SK-N-SH (cell line): ENCODE measurements at regions not wholly inside any gene's neighbourhood (a gene's known extent, or its start where the extent isn't known, plus 50 kb on each side); places are given as distances from the start of the nearest gene placed in this dataset.

Experiments used
- CTCF ChIA-PET: fragments of 300-600, 350-600 bp; formaldehyde crosslinking; extraction: SDS; loops from one replicate; lab custom pipeline; 2021; lab: Yijun Ruan, JAX
- POLR2A ChIA-PET: fragments of 350-600 bp; sonication (Branson Sonifier 250); formaldehyde crosslinking; extraction: SDS; loops from one replicate; lab custom pipeline; 2020; ENCODE audit warnings: antibody characterized with exemption, inconsistent platforms; lab: Yijun Ruan, JAX
- DNase-seq: peaks from one replicate; pipeline ENCODE4 v3.0.0; 2012
- H2AFZ ChIP-seq: fragments of 200-600 bp; sonication (generic); 2 replicates; pipeline ENCODE4 v1.8.1; 2016; ENCODE audit warnings: antibody characterized with exemption, mild to moderate bottlenecking, low read depth
- H3F3A ChIP-seq: fragments of 200-600 bp; sonication (generic); replicated peaks from 2 replicates; pipeline ENCODE3; 2016; ENCODE audit warnings: antibody characterized with exemption, mild to moderate bottlenecking; ENCODE audit not compliant: insufficient read depth
- H3K27ac ChIP-seq, 2 experiments: fragments of 200-500 bp in 1 of 2; fragments of 200-600 bp in 1 of 2; sonication (Bioruptor generic) in 1 of 2; sonication (generic), shearing (Covaris generic) in 1 of 2; 2 replicates each; pipeline versions ENCODE4 v1.5.1 to v1.6.1; 2014 to 2016; ENCODE audit warnings: low read depth in 2 of 2, inconsistent platforms in 1 of 2, low read length in 1 of 2, mild to moderate bottlenecking in 1 of 2, mixed read lengths in 1 of 2
- H3K27me3 ChIP-seq: fragments of 200-600 bp; sonication (generic), shearing (Covaris generic); 2 replicates; pipeline ENCODE4 v1.6.1; 2016; ENCODE audit warnings: mixed run types; ENCODE audit not compliant: insufficient read depth
- H3K36me3 ChIP-seq, 2 experiments: fragments of 200-500 bp in 1 of 2; fragments of 200-600 bp in 1 of 2; sonication (Bioruptor generic) in 1 of 2; sonication (generic) in 1 of 2; replicated peaks in 1 of 2; 2 replicates each; pipeline versions ENCODE3 to v1.5.1; 2014 to 2016; ENCODE audit warnings: low read length in 1 of 2, mild to moderate bottlenecking in 1 of 2; ENCODE audit not compliant: insufficient read depth in 2 of 2, control insufficient read depth in 1 of 2
- H3K4me1 ChIP-seq, 2 experiments: fragments of 200-500 bp in 1 of 2; fragments of 200-600 bp in 1 of 2; sonication (Bioruptor generic) in 1 of 2; sonication (generic), shearing (Covaris generic) in 1 of 2; 2 replicates each; pipeline versions ENCODE4 v1.5.1 to v1.6.1; 2014 to 2016; ENCODE audit warnings: low read depth in 1 of 2, low read length in 1 of 2, mixed run types in 1 of 2; ENCODE audit not compliant: insufficient read depth in 2 of 2, control insufficient read depth in 1 of 2
- H3K4me2 ChIP-seq: fragments of 200-600 bp; sonication (generic), shearing (Covaris generic); 2 replicates; pipeline ENCODE4 v1.6.1; 2017; ENCODE audit warnings: mixed run types
- H3K4me3 ChIP-seq, 2 experiments: fragments of 200-500 bp in 1 of 2; fragments of 200-600 bp in 1 of 2; sonication (Bioruptor generic) in 1 of 2; sonication (generic), shearing (Covaris generic) in 1 of 2; 2 replicates each; pipeline versions ENCODE4 v1.5.1 to v1.8.1; 2014 to 2016; ENCODE audit warnings: low read depth in 2 of 2, inconsistent platforms in 1 of 2, low read length in 1 of 2, mild to moderate bottlenecking in 1 of 2, mixed read lengths in 1 of 2, moderate library complexity in 1 of 2
- H3K79me2 ChIP-seq: fragments of 200-600 bp; sonication (generic); 2 replicates; pipeline ENCODE4 v1.8.1; 2017; ENCODE audit warnings: mild to moderate bottlenecking; ENCODE audit not compliant: insufficient read depth
- H3K9ac ChIP-seq: fragments of 200-600 bp; sonication (generic); 2 replicates; pipeline ENCODE4 v1.6.1; 2017; ENCODE audit warnings: mixed run types
- H3K9me2 ChIP-seq: fragments of 200-600 bp; sonication (generic); 2 replicates; pipeline ENCODE4 v1.6.1; 2017; ENCODE audit warnings: mixed run types
- H3K9me3 ChIP-seq: fragments of 200-600 bp; sonication (generic); 2 replicates; pipeline ENCODE4 v1.6.1; 2017; ENCODE audit warnings: mixed run types, mild to moderate bottlenecking, moderate library complexity
- H4K20me1 ChIP-seq: fragments of 200-600 bp; sonication (generic); 2 replicates; pipeline ENCODE4 v1.6.1; 2017; ENCODE audit warnings: mild to moderate bottlenecking, mixed run types; ENCODE audit not compliant: insufficient read depth
- ELF1 ChIP-seq: IDR thresholded peaks from 2 replicates; pipeline ENCODE4 v1.4.0; 2012
- EZH2phosphoT487 ChIP-seq: fragments of 200-600 bp; sonication (generic); IDR thresholded peaks from 2 replicates; pipeline ENCODE4 v1.6.1; 2017; ENCODE audit warnings: low read depth, mixed run types, mild to moderate bottlenecking, antibody characterized with exemption, moderate library complexity, borderline replicate concordance
- FOSL2 ChIP-seq: IDR thresholded peaks from 2 replicates; pipeline ENCODE4 v1.4.0; 2012; ENCODE audit warnings: low read depth, mild to moderate bottlenecking, moderate library complexity, borderline replicate concordance
- FOXJ3 ChIP-seq: sonication (generic); formaldehyde crosslinking; IDR thresholded peaks from 2 replicates; pipeline ENCODE4 v1.5.1; 2020; ENCODE audit warnings: mild to moderate bottlenecking, missing genetic modification reagents
- FOXM1 ChIP-seq: IDR thresholded peaks from 2 replicates; pipeline ENCODE4 v1.4.0; 2012; ENCODE audit warnings: low read depth, mild to moderate bottlenecking
- GABPA ChIP-seq: IDR thresholded peaks from 2 replicates; pipeline ENCODE4 v1.4.0; 2012; ENCODE audit warnings: low read depth, mild to moderate bottlenecking
- GATA2 ChIP-seq: sonication (generic); formaldehyde crosslinking; IDR thresholded peaks from 2 replicates; pipeline ENCODE4 v1.5.0; 2020; ENCODE audit warnings: mild to moderate bottlenecking, missing genetic modification reagents
- MEF2A ChIP-seq: IDR thresholded peaks from 2 replicates; pipeline ENCODE4 v1.4.0; 2012; ENCODE audit warnings: low read depth, borderline replicate concordance
- MXI1 ChIP-seq: IDR thresholded peaks from 2 replicates; pipeline ENCODE4 v1.6.1; 2012; ENCODE audit warnings: mild to moderate bottlenecking, low read depth, low read length, improper control_type of control experiment
- NFIC ChIP-seq: IDR thresholded peaks from 2 replicates; pipeline ENCODE4 v1.4.0; 2012; ENCODE audit warnings: borderline replicate concordance
- NRF1 ChIP-seq: IDR thresholded peaks from 2 replicates; pipeline ENCODE4 v1.6.1; 2012; ENCODE audit warnings: low read depth, mild to moderate bottlenecking, low read length
- POLR2AphosphoS5 ChIP-seq: IDR thresholded peaks from 2 replicates; pipeline ENCODE4 v1.6.1; 2012; ENCODE audit warnings: low read depth, low read length
- RAD21 ChIP-seq: IDR thresholded peaks from 2 replicates; pipeline ENCODE4 v1.6.1; 2012; ENCODE audit warnings: mild to moderate bottlenecking, low read length
- RCOR1 ChIP-seq: fragments of 150-350 bp; IDR thresholded peaks from 2 replicates; pipeline ENCODE4 v1.6.1; 2017; ENCODE audit warnings: antibody characterized with exemption, low read length
- RFX5 ChIP-seq: IDR thresholded peaks from 2 replicates; pipeline ENCODE4 v1.6.1; 2012; ENCODE audit warnings: mild to moderate bottlenecking, improper control_type of control experiment, low read length
- RXRA ChIP-seq: IDR thresholded peaks from 2 replicates; pipeline ENCODE4 v1.4.0; 2012; ENCODE audit warnings: low read depth, mild to moderate bottlenecking, borderline replicate concordance
- SIN3A ChIP-seq: IDR thresholded peaks from 2 replicates; pipeline ENCODE4 v1.6.1; 2012; ENCODE audit warnings: low read depth, mild to moderate bottlenecking, low read length, moderate library complexity, borderline replicate concordance
- SMC3 ChIP-seq: IDR thresholded peaks from 2 replicates; pipeline ENCODE4 v1.6.1; 2012; ENCODE audit warnings: low read depth, low read length, improper control_type of control experiment
- TAF1 ChIP-seq: IDR thresholded peaks from 2 replicates; pipeline ENCODE4 v1.6.1; 2012; ENCODE audit warnings: low read depth, mild to moderate bottlenecking, low read length, moderate library complexity, borderline replicate concordance
- TCF12 ChIP-seq: IDR thresholded peaks from 2 replicates; pipeline ENCODE4 v1.4.0; 2012
- TEAD4 ChIP-seq: IDR thresholded peaks from 2 replicates; pipeline ENCODE4 v1.4.0; 2012; ENCODE audit warnings: mild to moderate bottlenecking, borderline replicate concordance; ENCODE audit not compliant: insufficient read depth
- YY1 ChIP-seq: IDR thresholded peaks from 2 replicates; pipeline ENCODE4 v1.4.0; 2012; ENCODE audit warnings: low read depth, mild to moderate bottlenecking
- WGBS: methylation state at CpG from one replicate; pipeline ENCODE4 v1.1.6; 2017; ENCODE audit warnings: low lambda C conversion rate; 5-methylcytosine and 5-hydroxymethylcytosine counted together
- TF ChIP-seq, protein P1 (sequence below): fragments of 150-350 bp; IDR thresholded peaks from 2 replicates; pipeline ENCODE4 v1.6.1; 2016; ENCODE audit warnings: mild to moderate bottlenecking, low read depth, low read length
- TF ChIP-seq, protein P2 (sequence below): IDR thresholded peaks from 2 replicates; pipeline ENCODE4; 2012
- TF ChIP-seq, protein P3 (sequence below): IDR thresholded peaks from 2 replicates; pipeline ENCODE4 v1.6.1; 2012; ENCODE audit warnings: mild to moderate bottlenecking, low read depth, low read length, moderate library complexity
- TF ChIP-seq, protein P4 (sequence below): fragments of 200-600 bp; sonication (generic); IDR thresholded peaks from 2 replicates; pipeline ENCODE4 v1.6.1; 2017; ENCODE audit warnings: antibody characterized with exemption, mild to moderate bottlenecking, moderate library complexity
- TF ChIP-seq, protein P5 (sequence below): IDR thresholded peaks from 2 replicates; pipeline ENCODE4 v1.4.0; 2012; ENCODE audit warnings: low read depth

DNA sequence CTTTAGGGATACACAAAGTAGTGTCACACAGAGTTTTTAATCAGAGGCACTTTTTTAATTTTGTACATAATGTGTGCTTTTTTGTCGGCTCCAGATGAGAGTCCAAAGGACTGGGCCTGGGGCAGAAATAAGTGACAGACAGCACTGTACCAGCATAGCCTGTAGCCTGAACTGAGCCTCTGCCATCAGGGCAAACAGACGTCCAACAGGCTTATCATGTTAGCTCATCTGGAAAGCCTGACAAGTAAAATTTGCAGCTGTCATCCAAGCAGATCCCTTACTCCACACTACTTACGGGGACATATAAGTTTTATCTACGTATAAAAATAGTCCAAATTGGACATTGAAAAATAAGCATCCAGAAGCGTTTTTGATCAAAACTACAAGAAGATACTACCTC lies 233.1 kb upstream of the GAS1 start:
- Histone ChIP-seq H3K27me3 (no peaks in the 10 kb centered on the region), H3K9me3 (0 out of 2 replicates have a peak, but pooled peaks cover 7% of the 10 kb centered on the region), H3K4me2 (0 out of 2 replicates have a peak overlapping the region, but pooled peaks have one; percentile 12), H3F3A (no peaks in the 10 kb centered on the region), H3K4me3 (no peak overlapping the region), H3K79me2 (no peaks in the 10 kb centered on the region), H4K20me1 (no peaks in the 10 kb centered on the region), H2AFZ (peak overlapping the region; percentile 62; the same call in 1 of the 2 replicates), H3K27ac (peak overlapping the region; percentile 27 to 83; a peak in 3 of 4 replicates), H3K9ac (no peak overlapping the region), H3K36me3 (peaks cover 0 to 4% of the 10 kb centered on the region in 2 experiments), H3K4me1 (peaks cover 6 to 10% of the 10 kb centered on the region in 2 experiments), H3K9me2 (no peaks in the 10 kb centered on the region)
- 15% methylated on average over 5 of the region's 5 CpGs for WGBS
- ChIA-PET CTCF (no interaction called here), POLR2A (no interaction called here)
- DNase-seq, result peak; percentile 43
- TF ChIP-seq FOXM1 (no peak), POLR2AphosphoS5 (no peak), FOXJ3 (CRISPR knock-in tag) (no peak), TCF12 (peak; percentile 27; the same call in 1 of the 2 replicates), GABPA (no peak), NRF1 (no peak), TEAD4 (no peak), NFIC (no peak), MEF2A (no peak), RAD21 (no peak), RXRA (no peak), SMC3 (no peak), YY1 (no peak), MXI1 (peak; percentile 69; the same call in 1 of the 2 replicates), RCOR1 (peak; percentile 69), GATA2 (peak; percentile 86), FOSL2 (no peak), TAF1 (no peak), EZH2phosphoT487 (no peak), ELF1 (no peak), RFX5 (no peak), SIN3A (no peak)
- TF ChIP-seq, protein P1, sequence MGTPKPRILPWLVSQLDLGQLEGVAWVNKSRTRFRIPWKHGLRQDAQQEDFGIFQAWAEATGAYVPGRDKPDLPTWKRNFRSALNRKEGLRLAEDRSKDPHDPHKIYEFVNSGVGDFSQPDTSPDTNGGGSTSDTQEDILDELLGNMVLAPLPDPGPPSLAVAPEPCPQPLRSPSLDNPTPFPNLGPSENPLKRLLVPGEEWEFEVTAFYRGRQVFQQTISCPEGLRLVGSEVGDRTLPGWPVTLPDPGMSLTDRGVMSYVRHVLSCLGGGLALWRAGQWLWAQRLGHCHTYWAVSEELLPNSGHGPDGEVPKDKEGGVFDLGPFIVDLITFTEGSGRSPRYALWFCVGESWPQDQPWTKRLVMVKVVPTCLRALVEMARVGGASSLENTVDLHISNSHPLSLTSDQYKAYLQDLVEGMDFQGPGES, result no peak
- TF ChIP-seq, protein P2, sequence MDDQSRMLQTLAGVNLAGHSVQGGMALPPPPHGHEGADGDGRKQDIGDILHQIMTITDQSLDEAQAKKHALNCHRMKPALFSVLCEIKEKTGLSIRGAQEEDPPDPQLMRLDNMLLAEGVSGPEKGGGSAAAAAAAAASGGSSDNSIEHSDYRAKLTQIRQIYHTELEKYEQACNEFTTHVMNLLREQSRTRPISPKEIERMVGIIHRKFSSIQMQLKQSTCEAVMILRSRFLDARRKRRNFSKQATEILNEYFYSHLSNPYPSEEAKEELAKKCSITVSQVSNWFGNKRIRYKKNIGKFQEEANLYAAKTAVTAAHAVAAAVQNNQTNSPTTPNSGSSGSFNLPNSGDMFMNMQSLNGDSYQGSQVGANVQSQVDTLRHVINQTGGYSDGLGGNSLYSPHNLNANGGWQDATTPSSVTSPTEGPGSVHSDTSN, result peak; percentile 58
- TF ChIP-seq, protein P3, sequence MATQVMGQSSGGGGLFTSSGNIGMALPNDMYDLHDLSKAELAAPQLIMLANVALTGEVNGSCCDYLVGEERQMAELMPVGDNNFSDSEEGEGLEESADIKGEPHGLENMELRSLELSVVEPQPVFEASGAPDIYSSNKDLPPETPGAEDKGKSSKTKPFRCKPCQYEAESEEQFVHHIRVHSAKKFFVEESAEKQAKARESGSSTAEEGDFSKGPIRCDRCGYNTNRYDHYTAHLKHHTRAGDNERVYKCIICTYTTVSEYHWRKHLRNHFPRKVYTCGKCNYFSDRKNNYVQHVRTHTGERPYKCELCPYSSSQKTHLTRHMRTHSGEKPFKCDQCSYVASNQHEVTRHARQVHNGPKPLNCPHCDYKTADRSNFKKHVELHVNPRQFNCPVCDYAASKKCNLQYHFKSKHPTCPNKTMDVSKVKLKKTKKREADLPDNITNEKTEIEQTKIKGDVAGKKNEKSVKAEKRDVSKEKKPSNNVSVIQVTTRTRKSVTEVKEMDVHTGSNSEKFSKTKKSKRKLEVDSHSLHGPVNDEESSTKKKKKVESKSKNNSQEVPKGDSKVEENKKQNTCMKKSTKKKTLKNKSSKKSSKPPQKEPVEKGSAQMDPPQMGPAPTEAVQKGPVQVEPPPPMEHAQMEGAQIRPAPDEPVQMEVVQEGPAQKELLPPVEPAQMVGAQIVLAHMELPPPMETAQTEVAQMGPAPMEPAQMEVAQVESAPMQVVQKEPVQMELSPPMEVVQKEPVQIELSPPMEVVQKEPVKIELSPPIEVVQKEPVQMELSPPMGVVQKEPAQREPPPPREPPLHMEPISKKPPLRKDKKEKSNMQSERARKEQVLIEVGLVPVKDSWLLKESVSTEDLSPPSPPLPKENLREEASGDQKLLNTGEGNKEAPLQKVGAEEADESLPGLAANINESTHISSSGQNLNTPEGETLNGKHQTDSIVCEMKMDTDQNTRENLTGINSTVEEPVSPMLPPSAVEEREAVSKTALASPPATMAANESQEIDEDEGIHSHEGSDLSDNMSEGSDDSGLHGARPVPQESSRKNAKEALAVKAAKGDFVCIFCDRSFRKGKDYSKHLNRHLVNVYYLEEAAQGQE, result no peak
- TF ChIP-seq, protein P4, sequence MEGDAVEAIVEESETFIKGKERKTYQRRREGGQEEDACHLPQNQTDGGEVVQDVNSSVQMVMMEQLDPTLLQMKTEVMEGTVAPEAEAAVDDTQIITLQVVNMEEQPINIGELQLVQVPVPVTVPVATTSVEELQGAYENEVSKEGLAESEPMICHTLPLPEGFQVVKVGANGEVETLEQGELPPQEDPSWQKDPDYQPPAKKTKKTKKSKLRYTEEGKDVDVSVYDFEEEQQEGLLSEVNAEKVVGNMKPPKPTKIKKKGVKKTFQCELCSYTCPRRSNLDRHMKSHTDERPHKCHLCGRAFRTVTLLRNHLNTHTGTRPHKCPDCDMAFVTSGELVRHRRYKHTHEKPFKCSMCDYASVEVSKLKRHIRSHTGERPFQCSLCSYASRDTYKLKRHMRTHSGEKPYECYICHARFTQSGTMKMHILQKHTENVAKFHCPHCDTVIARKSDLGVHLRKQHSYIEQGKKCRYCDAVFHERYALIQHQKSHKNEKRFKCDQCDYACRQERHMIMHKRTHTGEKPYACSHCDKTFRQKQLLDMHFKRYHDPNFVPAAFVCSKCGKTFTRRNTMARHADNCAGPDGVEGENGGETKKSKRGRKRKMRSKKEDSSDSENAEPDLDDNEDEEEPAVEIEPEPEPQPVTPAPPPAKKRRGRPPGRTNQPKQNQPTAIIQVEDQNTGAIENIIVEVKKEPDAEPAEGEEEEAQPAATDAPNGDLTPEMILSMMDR, result no peak
- TF ChIP-seq, protein P5, sequence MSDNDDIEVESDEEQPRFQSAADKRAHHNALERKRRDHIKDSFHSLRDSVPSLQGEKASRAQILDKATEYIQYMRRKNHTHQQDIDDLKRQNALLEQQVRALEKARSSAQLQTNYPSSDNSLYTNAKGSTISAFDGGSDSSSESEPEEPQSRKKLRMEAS, result no peak
